NCI-H2171 (cell line): ENCODE measurements at regions not wholly inside any gene's neighbourhood (a gene's known extent, or its start where the extent isn't known, plus 50 kb on each side); places are given as distances from the start of the nearest gene placed in this dataset.

Experiments used
- DNase-seq: peaks from one replicate; lab custom pipeline; 2025; lab: John Stamatoyannopoulos, UW

- no peak for DNase-seq
Measured at GRCh38 chr2:17069564-17069963, 403.9 kb upstream of the CYRIA start.

- no peak for DNase-seq
Measured at GRCh38 chr2:17068021-17068420, 402.4 kb upstream of the CYRIA start.

- no peak for DNase-seq
Measured at GRCh38 chr2:17065536-17065935, 399.9 kb upstream of the CYRIA start.

- DNase-seq = no peak
Measured at GRCh38 chr2:17061028-17061427, 395.4 kb upstream of the CYRIA start.

GRCh38 chr2:17059458-17059857 lies 393.8 kb upstream of the CYRIA start:
- no peak for DNase-seq

- DNase-seq = no peak
Measured at GRCh38 chr2:17058772-17059402, 393.3 kb upstream of the CYRIA start.

- no peak for DNase-seq
Measured at GRCh38 chr2:17057109-17058017, 391.7 kb upstream of the CYRIA start.

- no peak for DNase-seq
Measured at GRCh38 chr2:17056236-17056635, 390.6 kb upstream of the CYRIA start.

GRCh38 chr2:17052001-17052400 lies 386.4 kb upstream of the CYRIA start:
- no peak for DNase-seq

GRCh38 chr2:17051538-17051937 lies 385.9 kb upstream of the CYRIA start:
- no peak for DNase-seq

GRCh38 chr2:17043173-17043572 lies 377.5 kb upstream of the CYRIA start:
- DNase-seq = no peak

- no peak for DNase-seq
Measured at GRCh38 chr2:17036361-17036760, 370.7 kb upstream of the CYRIA start.

GRCh38 chr2:17035010-17035409 lies 369.4 kb upstream of the CYRIA start:
- DNase-seq = no peak

- no peak for DNase-seq
Measured at GRCh38 chr2:17030047-17030446, 364.4 kb upstream of the CYRIA start.

GRCh38 chr2:17012297-17012696 lies 346.7 kb upstream of the CYRIA start:
- DNase-seq = no peak

- DNase-seq = no peak
Measured at GRCh38 chr2:17010104-17010503, 344.5 kb upstream of the CYRIA start.

GRCh38 chr2:17000184-17000482 lies 334.5 kb upstream of the CYRIA start:
- no peak for DNase-seq

GRCh38 chr2:16999347-17000183 lies 333.9 kb upstream of the CYRIA start:
- DNase-seq = no peak

GRCh38 chr2:16978301-16978700 lies 312.7 kb upstream of the CYRIA start:
- no peak for DNase-seq

GRCh38 chr2:16974688-16975087 lies 309.1 kb upstream of the CYRIA start:
- no peak for DNase-seq

GRCh38 chr2:16973586-16974286 lies 308.1 kb upstream of the CYRIA start:
- DNase-seq = no peak

- DNase-seq = no peak
Measured at GRCh38 chr2:16972276-16972675, 306.6 kb upstream of the CYRIA start.
